Prostate gland (tissue), 2 donors: ENCODE measurements at regions not wholly inside any gene's neighbourhood (a gene's known extent, or its start where the extent isn't known, plus 50 kb on each side); places are given as distances from the start of the nearest gene placed in this dataset.
"Not testable (repeated sequence)": the region's sequence is repeated elsewhere in the genome, so short reads cannot be mapped to it uniquely, and the experiment has no call there.

ENCODE experiments used
- POLR2A ChIP-seq: fragments of 450-650 bp; IDR thresholded peaks from one replicate; pipeline ENCODE4 v1.6.1; 2016; ENCODE audit warnings: antibody characterized with exemption, mild to moderate bottlenecking
- TF ChIP-seq, protein P1 (sequence below), 4 experiments: fragments of 200-600 bp in 2 of 4; fragments of 450-650 bp in 2 of 4; sonication (generic) in 2 of 4; IDR thresholded peaks; 1 replicate in 3 of 4; 2 replicates in 1 of 4; pipeline ENCODE4 v1.5.1; 2016 to 2019; ENCODE audit warnings: antibody characterized with exemption in 4 of 4, mild to moderate bottlenecking in 2 of 4, moderate library complexity in 2 of 4

DNA sequence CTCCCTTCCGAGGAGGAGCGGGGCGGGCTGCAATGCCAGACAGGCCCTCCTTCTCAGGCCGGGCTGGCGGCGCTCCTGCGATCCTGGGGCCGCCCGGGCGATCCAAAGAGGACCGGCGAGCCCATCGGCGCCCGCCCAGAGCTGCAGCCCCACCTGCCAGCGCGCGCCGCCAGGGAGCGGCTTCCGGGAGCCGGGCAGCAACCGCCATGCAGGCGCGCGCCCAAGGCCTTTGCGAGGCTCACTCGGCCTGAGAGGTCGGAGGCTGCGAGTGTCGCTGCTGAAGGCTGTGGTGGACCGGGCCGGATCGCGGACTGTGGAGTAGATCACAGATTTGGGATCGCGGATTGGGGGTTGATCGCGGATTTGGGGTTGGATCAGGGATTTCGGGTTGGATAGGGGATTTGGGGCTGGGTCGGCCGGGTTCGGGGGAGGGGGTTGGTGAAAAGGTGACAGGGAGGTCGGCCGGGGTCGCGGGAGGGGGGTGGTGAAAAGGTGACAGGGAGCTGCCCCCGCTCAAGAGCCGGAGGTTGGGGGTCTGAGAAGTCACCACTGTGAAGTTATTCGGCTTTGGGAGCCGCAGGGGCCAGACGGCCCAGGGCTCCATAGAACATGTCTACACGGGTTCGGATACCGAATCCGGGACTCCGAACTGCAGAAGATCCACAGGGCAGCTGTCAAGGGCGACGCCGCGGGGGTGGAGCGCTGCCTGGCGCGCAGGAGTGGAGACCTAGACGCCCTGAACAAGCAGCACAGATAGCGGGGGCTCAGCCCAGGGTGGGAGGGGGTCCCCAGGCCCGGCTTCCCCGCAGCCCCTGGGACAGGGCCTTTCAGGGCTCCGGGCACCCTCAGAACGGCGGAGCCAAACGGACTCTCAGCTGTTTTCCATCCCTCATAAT is 1213.4 kb downstream of the FOXD4L5 start:
- TF ChIP-seq, protein P1, sequence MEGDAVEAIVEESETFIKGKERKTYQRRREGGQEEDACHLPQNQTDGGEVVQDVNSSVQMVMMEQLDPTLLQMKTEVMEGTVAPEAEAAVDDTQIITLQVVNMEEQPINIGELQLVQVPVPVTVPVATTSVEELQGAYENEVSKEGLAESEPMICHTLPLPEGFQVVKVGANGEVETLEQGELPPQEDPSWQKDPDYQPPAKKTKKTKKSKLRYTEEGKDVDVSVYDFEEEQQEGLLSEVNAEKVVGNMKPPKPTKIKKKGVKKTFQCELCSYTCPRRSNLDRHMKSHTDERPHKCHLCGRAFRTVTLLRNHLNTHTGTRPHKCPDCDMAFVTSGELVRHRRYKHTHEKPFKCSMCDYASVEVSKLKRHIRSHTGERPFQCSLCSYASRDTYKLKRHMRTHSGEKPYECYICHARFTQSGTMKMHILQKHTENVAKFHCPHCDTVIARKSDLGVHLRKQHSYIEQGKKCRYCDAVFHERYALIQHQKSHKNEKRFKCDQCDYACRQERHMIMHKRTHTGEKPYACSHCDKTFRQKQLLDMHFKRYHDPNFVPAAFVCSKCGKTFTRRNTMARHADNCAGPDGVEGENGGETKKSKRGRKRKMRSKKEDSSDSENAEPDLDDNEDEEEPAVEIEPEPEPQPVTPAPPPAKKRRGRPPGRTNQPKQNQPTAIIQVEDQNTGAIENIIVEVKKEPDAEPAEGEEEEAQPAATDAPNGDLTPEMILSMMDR (IDR thresholded peaks at IDR 0.05) = not testable (repeated sequence)
- TF ChIP-seq POLR2A = not testable (repeated sequence)
